Activated CD4-positive, alpha-beta T cell treated with anti-CD3 and anti-CD28 coated beads for 24 hours (primary cell): ENCODE measurements at regions not wholly inside any gene's neighbourhood (a gene's known extent, or its start where the extent isn't known, plus 50 kb on each side); places are given as distances from the start of the nearest gene placed in this dataset.
A peak's percentile ranks its signal among the peaks of the same experiment; 100 is the strongest.
"Not testable (repeated sequence)": the region's sequence is repeated elsewhere in the genome, so short reads cannot be mapped to it uniquely, and the experiment has no call there.

Experiments used
- DNase-seq, 2 donors: peaks; one replicate each; pipeline ENCODE4 v3.0.0-alpha.2; 2020; ENCODE audit warnings: low read depth in 2 of 2

- DNase-seq = no peak
These were observed 128.8 kb downstream of the TEX36 start for GRCh38 chr10:125554016-125554703.

GRCh38 chr10:125553091-125553490 is 129.9 kb downstream of the TEX36 start:
- no peak for DNase-seq

DNA sequence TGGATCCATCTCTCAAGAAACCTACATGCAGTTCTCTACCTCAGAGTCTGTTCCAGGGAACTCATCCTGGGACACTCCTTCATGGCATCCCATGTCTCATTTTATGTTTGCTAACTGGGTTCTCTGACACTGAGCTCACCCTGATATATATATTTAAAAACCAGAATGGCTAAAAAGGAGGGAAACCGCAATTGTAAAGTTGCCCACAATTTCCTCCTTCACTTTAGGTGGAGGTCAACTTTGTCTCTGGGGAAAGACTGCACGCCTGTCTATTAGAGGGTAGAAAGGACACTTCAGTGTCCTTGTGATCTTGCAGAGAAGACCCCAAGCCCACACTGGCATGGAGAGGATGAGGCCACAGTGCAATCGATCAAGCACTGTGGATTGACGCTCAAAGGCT is 131.7 kb downstream of the TEX36 start:
- DNase-seq = no peak

GRCh38 chr10:125550362-125550761 is 132.6 kb downstream of the TEX36 start:
- DNase-seq = no peak

- DNase-seq = no peak
These were observed 133.3 kb downstream of the TEX36 start for GRCh38 chr10:125549653-125550052.

- no peak for DNase-seq
These were observed 134.1 kb downstream of the TEX36 start for GRCh38 chr10:125548878-125549277.

DNA sequence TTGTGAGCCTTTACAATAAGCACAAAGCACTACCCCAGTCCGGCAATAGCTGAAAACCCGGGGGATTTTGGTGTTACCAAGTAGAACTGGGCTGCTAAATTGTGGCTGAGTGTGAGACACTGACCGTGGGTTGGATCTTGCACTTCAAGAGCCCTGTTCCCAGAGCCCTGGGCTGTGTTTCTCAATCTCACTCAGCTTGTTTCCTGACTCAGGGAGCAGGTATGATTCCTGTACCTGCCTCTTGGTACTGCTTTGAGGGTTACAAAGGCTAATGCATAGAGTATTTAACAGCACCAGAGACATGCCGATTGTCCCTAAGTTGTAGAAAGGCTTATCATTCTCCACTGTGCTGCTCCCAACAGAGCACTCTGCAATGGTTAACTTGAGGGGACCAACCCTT is 134.6 kb downstream of the TEX36 start:
- no peak for DNase-seq

DNA sequence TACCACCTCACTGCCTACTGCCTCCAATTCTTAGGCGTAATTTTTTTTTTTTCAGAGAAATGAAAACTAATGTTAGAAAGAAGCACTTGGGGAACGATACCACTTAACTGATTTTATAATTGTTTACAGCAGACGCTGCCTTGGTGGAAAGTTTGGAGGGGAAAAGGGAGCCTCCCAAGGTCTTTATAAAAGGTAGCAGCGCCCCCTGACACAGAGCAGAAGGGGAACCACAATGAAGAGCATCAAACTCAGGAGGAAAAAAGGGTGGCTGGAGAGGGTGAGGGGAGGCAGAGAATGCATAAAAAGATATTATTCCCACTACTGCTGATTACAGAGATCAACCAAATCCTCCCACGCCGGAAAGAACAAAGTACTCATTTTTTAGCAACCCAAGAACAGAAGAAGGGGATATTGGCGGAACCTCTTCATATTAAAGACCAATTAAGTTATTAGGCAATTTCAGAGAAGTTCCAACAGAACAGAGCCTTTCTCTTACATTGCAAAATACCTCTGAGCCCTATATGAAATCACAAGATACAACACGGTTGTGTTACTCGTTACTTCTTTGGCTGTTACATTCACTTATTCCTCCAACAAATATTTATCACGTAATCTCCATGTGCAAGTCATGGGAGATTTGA is 135.8 kb downstream of the TEX36 start:
- DNase-seq = no peak

GRCh38 chr10:125543796-125544195 is 139.2 kb downstream of the TEX36 start:
- no peak for DNase-seq

- no peak for DNase-seq
These were observed 143.8 kb downstream of the TEX36 start for GRCh38 chr10:125538947-125539731.

DNA sequence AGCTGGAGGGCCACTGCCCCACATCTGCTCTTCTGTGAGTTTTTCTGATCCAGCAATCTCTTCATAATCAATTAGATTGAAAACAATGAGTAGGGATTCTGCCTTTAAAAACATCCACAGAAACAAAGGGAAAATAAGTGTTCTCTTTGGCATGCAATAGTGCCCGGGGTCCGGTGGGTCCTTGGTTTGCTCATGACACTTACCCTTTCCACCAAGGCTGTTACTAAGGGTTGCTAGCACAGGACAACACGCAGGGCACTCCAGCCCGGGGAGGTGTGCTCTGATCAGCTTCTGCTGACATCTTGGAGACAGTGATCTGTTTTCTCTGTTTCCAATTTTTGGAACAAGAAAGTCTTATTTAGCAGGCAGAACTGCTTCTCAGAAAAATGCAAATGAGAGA is 146.7 kb downstream of the TEX36 start:
- DNase-seq = no peak

DNA sequence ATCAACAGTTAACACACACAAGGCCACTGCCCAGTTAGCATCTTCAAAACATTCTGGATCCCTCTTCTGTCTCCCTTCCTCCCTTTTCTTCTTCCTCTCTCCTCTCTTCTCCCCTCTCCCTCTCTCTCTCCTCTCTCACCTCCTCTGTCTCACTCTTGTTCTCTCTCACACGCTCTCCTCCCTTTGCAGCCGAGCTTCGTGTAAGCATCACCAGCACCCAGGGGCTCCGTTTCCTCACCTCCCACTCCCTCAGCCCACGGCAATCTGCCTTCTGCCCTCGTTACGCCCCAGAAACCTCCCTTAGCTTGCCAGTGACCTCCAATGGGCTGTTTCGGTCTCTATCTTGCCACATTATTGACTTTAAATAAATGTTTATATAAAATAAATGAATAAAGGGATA is 147.4 kb downstream of the TEX36 start:
- DNase-seq = no peak

- no peak for DNase-seq
These were observed 148.4 kb downstream of the TEX36 start for GRCh38 chr10:125534515-125534914.

DNA sequence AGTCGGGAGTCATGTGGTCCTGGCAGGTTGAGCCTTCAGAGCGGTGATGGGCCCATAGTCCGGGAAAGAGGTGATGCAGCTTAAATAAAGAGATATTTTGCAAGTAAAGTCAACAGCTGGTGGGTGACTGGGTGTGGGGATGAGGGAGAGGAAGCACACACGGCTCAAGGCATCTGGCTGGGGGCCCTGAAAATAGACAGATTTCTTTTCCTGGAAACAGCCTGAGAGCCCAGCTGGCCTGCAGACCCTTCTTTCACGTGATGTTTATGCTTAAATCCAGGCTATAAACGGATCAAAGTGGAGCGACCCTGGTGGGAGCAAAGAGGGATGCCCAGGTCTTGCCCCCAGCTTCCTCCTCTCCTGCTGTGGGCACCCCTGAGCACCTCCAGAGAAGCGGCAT is 149.1 kb downstream of the TEX36 start:
- DNase-seq = no peak

DNA sequence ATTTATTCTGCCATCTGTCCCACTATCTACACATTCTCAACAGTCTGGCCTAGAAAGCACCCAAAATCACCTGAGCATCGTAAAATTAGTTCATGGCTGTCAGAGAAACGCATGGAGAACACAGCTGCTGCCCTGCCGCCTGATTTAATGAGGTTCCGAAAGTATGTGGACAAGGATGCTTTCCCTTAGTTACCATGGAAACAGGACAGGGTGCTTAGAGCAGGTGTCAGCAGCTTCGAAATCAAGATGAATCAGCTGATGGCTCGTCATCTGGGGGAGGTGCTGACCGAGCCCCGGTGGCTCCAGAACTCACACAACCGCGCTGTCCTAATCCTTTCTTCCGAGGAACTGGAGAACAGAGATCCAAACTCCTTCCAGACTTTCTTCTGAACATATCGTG is 151.5 kb downstream of the TEX36 start:
- no peak for DNase-seq

- no peak for DNase-seq
These were observed 159.6 kb downstream of the TEX36 start for GRCh38 chr10:125523347-125523746.

DNA sequence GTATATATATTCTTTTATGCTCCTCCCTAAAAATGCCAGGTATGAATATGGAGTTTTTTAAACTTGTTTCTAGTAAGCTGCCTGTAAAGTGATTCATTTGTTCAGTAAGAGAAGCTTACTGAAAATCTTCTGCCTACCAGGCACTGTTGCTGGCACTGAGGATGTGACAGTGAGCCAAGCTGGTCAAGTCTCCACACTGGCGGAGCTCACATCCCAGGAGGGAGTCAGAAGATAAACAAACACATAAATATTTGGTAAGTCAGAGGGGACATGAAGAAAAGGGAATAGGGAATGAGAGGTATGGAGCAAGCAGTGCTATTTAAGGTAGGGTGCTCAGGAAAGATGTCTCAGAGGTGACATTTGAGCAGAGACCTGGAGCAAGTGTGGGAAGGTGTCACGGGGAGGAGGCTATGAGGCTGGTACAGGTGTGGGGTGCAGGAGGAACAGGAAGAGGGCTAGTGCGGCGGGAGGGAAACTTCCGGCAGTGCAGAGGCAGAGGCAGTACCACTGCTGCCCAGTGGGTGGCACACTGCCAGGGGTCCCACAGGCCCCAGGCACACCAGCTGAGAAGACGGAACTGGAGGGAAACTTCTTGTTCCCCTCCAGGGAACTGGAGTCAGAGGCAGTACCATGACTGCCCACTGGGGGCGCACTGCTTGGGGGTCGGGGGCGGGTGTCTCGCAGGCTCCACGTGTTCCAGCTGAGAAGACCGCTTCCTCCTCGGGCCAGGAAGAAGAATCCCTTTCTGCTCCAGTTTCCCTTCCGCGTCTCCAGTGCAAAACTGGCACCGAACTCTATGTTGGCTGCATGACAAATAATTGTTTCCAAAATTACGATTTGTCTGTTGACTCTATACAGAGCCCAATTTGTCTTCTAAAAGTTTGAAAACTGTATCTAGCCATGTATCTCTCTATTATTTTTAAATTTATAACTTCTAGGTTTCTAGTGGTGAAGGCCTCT is 161.0 kb downstream of the TEX36 start:
- peak in 1 of 2 donors; percentile 1 for DNase-seq

- DNase-seq = no peak
These were observed 162.0 kb downstream of the TEX36 start for GRCh38 chr10:125520968-125521367.

DNA sequence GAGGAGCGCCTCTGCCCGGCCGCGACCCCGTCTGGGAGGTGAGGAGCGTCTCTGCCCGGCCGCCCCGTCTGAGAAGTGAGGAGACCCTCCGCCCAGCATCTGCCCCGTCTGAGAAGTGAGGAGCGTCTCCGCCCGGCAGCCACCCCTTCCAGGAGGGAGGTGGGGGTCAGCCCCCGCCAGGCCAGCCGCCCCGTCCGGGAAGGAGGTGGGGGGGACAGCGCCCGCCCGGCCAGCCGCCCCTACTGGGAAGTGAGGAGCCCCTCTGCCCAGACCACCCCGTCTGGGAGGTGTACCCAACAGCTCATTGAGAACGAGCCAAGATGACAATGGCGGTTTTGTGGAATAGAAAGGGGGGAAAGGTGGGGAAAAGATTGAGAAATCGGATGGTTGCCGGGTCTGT is 164.6 kb downstream of the TEX36 start:
- not testable (repeated sequence) for DNase-seq

GRCh38 chr10:125515571-125515970 is 167.4 kb downstream of the TEX36 start:
- DNase-seq = no peak

DNA sequence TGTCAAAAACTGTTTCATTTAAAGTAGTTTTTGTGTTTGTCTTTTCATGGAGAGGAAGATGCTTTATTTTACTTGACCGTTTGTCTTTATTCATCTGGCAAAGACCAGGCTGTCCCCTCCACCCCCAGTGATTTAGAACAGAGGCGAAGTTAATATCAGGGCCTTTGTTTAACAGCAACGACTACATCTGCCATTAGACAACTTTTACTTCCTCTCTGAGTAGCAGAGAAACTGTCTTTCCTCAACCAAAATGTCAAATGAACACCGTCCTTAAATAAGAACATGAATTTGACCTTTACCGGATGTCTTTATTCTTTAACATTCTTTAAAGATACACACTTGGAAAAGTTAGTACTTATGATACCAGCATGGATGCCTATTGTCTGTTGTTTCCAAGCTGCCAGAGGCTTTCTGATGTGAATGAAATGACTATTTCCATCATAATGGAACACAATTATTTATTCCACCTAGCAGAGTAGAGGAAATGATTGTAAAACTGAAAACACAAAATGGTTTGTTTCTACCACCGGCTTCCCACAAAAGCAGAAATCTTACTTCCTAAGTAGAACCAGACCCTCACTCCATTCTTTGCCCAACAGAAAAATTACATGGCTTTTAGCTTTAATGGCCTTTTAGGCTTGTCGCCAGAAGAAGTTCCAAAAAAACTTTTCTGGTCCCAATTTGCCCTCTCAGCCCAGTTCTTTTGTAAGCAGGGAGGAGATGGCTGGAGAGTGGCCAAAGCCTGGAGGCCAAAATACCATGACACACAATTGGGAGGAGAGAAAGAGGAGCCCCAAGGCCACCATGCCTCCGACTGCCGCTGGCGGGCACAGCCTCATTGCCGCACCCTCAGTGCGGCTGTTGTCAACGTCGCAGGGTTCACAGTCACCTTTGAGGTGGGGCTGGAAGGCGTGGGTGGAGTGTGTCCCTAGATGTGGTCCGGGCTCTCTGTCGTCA is 168.5 kb downstream of the TEX36 start:
- DNase-seq = no peak
